ENCODE measurements at regions not wholly inside any gene's neighbourhood (a gene's known extent, or its start where the extent isn't known, plus 50 kb on each side); places are given as distances from the start of the nearest gene placed in this dataset.

- no peaks in the 10 kb centered on the region for H3K9me3 ChIP-seq (ENCODE audit: insufficient read depth, low read length)
- no peaks in the 10 kb centered on the region for H4K20me1 ChIP-seq (ENCODE audit: insufficient read depth, low read length)
- no peak overlapping the region for H2AFZ ChIP-seq (ENCODE audit: low read depth, low read length)
- H3K27me3 ChIP-seq (ENCODE audit: low read depth, low read length) = no peaks in the 10 kb centered on the region
- no peaks in the 10 kb centered on the region for H3K36me3 ChIP-seq (replicated peaks; ENCODE audit: low read depth, low read length)
- no peak overlapping the region for H3K27ac ChIP-seq (ENCODE audit: low read length)
- no peaks in the 10 kb centered on the region for H3K79me2 ChIP-seq (ENCODE audit: low read length)
- H3K4me2 ChIP-seq (ENCODE audit: low read length) = no peak overlapping the region
- peaks cover 6% of the 10 kb centered on the region; the same call in 1 of the 2 replicates for H3K4me1 ChIP-seq (ENCODE audit: low read length)
- TF ChIP-seq CTCF (IDR thresholded peaks at IDR 0.05; ENCODE audit: low read depth, low read length) = peak; percentile 17; the same call in 1 of the 2 replicates
- TF ChIP-seq EZH2phosphoT487 (IDR thresholded peaks at IDR 0.05; ENCODE audit: low read depth) = no peak
- no peak overlapping the region for H3K9ac ChIP-seq (ENCODE audit: low read length)
- H3K4me3 ChIP-seq (ENCODE audit: low read length) = no peak overlapping the region
Measured at GRCh38 chr12:60257063-60257462, 661.2 kb downstream of the SLC16A7 start.

- no peak for TF ChIP-seq CTCF (IDR thresholded peaks at IDR 0.05; ENCODE audit: low read depth, low read length)
Measured at GRCh38 chr12:60259225-60259624, 663.4 kb downstream of the SLC16A7 start.

GRCh38 chr12:60262378-60262777, 666.5 kb downstream of the SLC16A7 start:
- Histone ChIP-seq H3K27ac (ENCODE audit: low read length) (no peak overlapping the region), H3K4me3 (ENCODE audit: low read length) (no peak overlapping the region), H4K20me1 (ENCODE audit: insufficient read depth, low read length) (no peaks in the 10 kb centered on the region), H3K4me2 (ENCODE audit: low read length) (no peak overlapping the region), H3K4me1 (ENCODE audit: low read length) (peaks cover 6% of the 10 kb centered on the region; the same call in 1 of the 2 replicates), H3K79me2 (ENCODE audit: low read length) (no peaks in the 10 kb centered on the region), H3K27me3 (ENCODE audit: low read depth, low read length) (no peaks in the 10 kb centered on the region), H3K36me3 (replicated peaks; ENCODE audit: low read depth, low read length) (no peaks in the 10 kb centered on the region), H3K9me3 (ENCODE audit: insufficient read depth, low read length) (no peaks in the 10 kb centered on the region), H2AFZ (ENCODE audit: low read depth, low read length) (no peak overlapping the region), H3K9ac (ENCODE audit: low read length) (no peak overlapping the region)
- no peak for TF ChIP-seq CTCF (IDR thresholded peaks at IDR 0.05; ENCODE audit: low read depth, low read length)
- no peak for TF ChIP-seq EZH2phosphoT487 (IDR thresholded peaks at IDR 0.05; ENCODE audit: low read depth)

More at GRCh38 chr12:60259225-60259624, 663.4 kb downstream of the SLC16A7 start:
- H3K27ac ChIP-seq (ENCODE audit: low read length) = no peak overlapping the region
- H3K27me3 ChIP-seq (ENCODE audit: low read depth, low read length) = no peaks in the 10 kb centered on the region
- peaks cover 6% of the 10 kb centered on the region; the same call in 1 of the 2 replicates for H3K4me1 ChIP-seq (ENCODE audit: low read length)
- H3K4me3 ChIP-seq (ENCODE audit: low read length) = no peak overlapping the region
- H3K9me3 ChIP-seq (ENCODE audit: insufficient read depth, low read length) = no peaks in the 10 kb centered on the region
- no peaks in the 10 kb centered on the region for H4K20me1 ChIP-seq (ENCODE audit: insufficient read depth, low read length)
- H3K36me3 ChIP-seq (replicated peaks; ENCODE audit: low read depth, low read length) = no peaks in the 10 kb centered on the region
- no peak overlapping the region for H3K9ac ChIP-seq (ENCODE audit: low read length)
- H3K4me2 ChIP-seq (ENCODE audit: low read length) = no peak overlapping the region
- no peaks in the 10 kb centered on the region for H3K79me2 ChIP-seq (ENCODE audit: low read length)
- no peak overlapping the region for H2AFZ ChIP-seq (ENCODE audit: low read depth, low read length)

GRCh38 chr12:60263161-60263560, 667.3 kb downstream of the SLC16A7 start:
- H3K9ac ChIP-seq (ENCODE audit: low read length) = no peak overlapping the region
- no peaks in the 10 kb centered on the region for H4K20me1 ChIP-seq (ENCODE audit: insufficient read depth, low read length)
- peaks cover 6% of the 10 kb centered on the region; the same call in 1 of the 2 replicates for H3K4me1 ChIP-seq (ENCODE audit: low read length)
- H3K4me2 ChIP-seq (ENCODE audit: low read length) = no peak overlapping the region
- H3K27me3 ChIP-seq (ENCODE audit: low read depth, low read length) = no peaks in the 10 kb centered on the region
- no peaks in the 10 kb centered on the region for H3K9me3 ChIP-seq (ENCODE audit: insufficient read depth, low read length)
- H3K36me3 ChIP-seq (replicated peaks; ENCODE audit: low read depth, low read length) = no peaks in the 10 kb centered on the region
- no peak overlapping the region for H3K27ac ChIP-seq (ENCODE audit: low read length)
- no peak overlapping the region for H2AFZ ChIP-seq (ENCODE audit: low read depth, low read length)
- no peaks in the 10 kb centered on the region for H3K79me2 ChIP-seq (ENCODE audit: low read length)
- no peak overlapping the region for H3K4me3 ChIP-seq (ENCODE audit: low read length)
- TF ChIP-seq CTCF (IDR thresholded peaks at IDR 0.05; ENCODE audit: low read depth, low read length) (no peak), EZH2phosphoT487 (IDR thresholded peaks at IDR 0.05; ENCODE audit: low read depth) (no peak)

Measured in OCI-LY3 (cell line).